ENCODE measurements at regions not wholly inside any gene's neighbourhood (a gene's known extent, or its start where the extent isn't known, plus 50 kb on each side); places are given as distances from the start of the nearest gene placed in this dataset.

DNA sequence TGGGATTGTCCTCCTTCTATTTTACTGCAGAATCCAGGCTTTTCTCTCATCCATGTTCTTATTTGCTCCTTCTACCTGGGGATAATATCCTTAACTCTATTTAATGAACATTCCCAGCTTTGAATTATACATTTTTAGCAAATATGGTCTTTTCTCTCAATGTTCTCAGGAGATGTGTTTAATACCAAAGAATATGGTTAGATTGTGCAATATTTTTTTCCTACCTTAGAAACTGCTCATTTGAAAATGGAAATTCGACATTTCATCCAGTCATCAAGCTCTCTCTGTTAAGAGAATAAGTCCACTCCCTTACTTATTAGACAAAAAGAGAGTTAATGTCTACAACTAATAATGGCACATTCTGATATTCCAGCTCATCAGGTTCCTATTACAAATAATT is 160.4 kb upstream of the GULP1 start:
- no peak for DNase-seq

DNA sequence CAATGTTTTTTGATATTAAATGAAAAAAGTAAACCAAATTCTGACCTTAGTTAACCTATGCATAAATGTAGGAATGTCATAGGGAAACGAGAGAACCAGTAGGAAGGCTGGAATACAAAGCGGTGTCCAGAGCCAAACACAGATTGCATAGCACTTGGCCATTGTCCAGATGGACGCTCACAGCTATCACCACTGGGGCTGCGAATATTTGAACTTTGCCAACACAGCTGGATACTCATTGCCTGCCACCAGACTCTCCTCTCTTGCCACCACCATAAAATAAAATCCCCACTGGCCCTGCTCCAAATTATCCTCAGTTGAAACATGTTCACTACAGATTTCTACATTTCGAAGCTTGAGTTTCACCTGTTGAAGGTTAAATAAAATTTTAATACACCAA is 159.3 kb upstream of the GULP1 start:
- peak in 45 of 56 donors; percentile 0 to 64 (median 20) for DNase-seq

DNA sequence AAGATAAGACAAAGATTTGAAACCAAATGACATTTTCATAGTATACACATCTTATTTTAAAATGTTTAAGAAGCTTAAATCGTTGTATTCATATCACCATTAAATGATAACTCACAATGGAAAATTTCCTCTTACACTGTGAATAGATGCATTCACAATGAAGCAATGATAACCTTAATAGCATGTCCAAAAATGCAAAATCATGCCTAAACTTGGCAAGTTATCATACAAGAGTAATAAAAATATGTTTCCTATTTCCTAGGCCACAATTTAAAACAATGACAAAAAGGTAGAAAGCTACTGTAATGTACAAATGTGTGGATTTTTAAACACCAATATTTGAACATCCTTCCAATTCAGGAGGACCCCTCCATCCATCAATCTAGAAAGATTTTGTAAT is 157.4 kb upstream of the GULP1 start:
- no peak for DNase-seq

DNA sequence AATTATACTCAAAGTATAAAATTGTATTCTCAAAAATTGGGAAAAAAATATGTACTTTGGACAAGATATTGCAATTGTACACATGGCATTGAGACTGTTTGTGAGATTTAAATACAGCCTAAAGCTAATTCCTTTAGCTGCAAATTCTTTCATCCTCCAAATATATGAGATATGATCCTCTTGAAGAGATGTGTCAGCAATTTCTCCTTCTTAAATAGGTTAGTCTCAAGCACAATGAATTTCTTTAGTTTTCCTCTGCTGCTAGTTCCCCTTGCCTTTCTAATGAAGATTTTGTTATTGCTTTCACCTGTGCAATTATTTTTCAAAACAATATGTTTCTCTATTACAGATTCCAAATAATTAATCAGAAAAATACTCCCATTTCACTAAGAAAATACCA is 153.4 kb upstream of the GULP1 start:
- DNase-seq = no peak

DNA sequence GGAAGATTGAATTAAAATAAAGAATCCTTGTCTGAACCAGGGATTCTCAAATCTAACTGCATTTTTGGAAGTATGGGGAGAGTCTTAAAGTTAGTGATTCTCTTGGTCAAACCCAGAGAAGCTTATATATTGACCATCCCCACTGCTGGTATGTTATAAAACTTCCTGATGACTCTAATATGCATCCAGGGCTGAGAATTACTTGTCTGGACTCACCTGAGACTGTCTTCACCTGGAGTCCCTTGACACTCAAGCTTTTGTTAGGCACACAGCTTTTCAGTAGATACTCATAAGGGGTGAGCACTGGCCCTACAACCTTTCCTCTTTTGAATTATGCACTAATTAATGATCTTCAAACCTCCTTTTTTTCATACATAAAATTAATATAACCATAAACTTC is 149.6 kb upstream of the GULP1 start:
- no peak for DNase-seq

DNA sequence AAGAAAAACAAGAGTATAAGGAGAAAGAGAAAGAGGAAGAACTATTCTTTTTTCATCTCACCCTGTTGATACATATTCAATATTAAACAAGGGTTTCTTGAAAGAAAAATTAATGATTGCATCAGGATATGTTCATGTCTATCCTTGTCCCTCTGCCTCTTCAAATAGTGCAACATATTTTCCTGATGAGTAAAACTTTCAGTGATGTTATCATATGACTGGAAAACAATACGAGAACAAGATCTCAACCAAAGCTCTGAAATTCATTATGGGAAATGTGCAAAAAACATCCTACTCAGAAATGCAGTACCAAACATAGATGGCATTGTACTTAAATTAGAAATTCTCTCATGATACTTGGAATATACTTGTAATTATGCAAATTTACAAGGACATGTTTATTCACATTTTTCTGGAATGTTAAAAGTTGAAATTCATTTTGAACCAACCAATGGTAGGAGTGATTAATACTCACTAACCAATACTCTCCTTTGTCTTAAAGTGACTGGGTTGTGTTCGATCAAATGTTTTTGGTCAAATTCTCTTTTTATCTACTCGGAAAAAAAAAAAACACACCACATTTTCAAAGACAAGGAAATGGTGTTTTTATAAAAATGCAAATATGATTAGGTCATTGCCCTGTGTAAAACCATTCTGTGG is 148.9 kb upstream of the GULP1 start:
- DNase-seq = no peak

DNA sequence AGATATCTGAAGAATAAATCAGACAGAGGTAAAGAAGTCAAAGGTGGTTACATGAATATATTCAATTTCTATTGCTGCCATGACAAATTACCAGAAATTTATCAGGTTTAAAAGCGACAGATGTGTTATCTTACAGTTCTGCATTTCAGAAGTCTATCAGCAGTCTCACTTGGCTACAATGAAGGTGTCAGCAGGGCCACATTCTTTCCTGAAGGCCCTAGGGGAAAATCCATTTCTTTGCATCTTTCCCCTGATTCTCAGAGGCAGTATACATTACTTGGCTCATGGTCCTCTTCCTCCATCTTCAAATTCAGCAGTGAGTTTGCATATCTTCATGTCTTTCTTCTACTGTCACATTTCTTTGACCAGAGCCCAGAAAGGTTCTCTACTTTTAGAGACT is 145.8 kb upstream of the GULP1 start:
- no peak for DNase-seq

DNA sequence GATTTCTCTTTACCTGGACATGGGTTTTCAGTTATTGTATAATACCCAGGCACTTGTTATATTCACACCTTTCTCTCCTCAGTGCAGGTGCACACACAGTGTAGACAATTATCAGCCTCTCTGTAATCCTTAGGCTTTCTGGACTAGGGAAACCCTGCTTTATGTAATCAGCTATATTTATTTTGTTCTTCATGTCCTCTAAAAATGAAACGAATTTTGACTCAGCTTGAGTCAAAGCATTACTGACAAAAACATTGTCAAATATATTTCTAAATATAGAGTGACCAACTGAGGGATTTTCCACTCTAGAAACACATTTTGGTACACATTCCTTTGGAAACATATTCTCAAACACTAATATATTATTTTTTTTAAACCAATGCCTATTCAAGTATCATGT is 144.8 kb upstream of the GULP1 start:
- DNase-seq = no peak

DNA sequence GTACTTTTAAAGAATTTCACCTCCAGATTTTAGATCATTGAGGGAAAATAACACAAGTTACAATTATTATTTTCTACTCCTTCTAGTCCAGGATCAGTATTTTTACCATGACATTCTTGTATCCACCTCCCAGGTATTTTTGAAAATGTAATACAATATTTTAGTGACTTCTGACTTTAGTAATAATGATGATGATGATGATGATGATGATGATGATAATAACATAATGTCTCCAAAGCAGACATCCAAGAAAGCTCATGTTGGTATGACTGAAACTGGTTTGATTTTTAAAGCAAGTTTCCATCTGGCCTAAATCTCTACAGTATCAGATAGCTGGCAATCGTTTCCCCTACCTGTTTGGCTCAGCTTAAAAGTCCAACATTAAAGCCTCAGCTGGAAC is 140.0 kb upstream of the GULP1 start:
- no peak for DNase-seq

DNA sequence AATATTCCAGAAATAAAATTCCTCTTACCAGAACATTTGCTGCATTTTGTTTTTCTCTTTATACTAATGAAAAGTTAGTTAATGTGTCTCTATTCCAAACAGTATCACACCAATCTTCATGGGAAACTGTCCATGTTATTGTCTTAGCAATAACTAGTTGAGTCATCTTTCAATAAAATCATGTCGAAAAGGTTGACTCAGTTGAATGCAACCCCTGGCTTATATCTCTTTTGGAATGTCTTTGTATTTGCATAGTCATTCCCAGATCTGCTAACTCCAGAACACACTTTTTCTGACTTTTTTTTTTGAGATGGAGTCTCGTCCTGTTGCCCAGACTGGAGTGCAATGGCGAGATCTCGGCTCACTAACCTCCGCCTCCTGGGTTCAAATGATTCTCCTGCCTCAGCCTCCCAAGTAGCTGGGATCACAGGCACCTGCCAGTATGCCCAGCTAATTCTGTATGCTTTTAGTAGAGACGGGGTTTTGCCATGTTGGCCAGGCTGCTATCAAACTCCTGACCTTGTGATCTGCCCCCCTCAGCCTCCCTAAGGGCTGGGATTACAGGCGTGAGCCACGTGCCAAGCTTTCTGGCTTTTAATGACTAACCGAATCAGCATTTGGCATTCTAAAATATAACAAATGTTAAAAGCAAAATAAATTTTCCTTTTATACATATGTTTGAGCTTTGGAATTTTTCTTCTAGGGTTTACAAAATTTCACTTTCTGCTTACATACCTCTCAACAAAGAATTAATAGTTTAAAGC is 133.2 kb upstream of the GULP1 start:
- DNase-seq = no peak

DNA sequence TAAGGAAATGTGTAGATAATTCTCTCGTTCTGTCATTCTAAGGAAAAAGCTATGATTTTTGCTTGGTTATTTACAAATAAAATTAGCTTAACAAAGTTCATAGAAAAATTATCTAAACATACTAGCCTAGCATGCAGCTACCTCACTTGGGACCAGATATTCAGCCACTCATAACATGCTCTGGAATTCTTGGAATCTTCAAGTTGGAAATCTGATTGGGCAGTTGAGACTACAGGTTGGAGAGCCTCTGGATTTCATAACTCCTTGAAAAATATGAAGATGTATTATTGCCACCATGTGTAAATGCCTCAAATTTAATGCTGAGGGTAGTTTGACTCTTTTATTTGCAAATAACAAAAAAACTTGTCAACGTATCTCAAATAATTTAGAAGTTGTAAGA is 132.2 kb upstream of the GULP1 start:
- DNase-seq = no peak

DNA sequence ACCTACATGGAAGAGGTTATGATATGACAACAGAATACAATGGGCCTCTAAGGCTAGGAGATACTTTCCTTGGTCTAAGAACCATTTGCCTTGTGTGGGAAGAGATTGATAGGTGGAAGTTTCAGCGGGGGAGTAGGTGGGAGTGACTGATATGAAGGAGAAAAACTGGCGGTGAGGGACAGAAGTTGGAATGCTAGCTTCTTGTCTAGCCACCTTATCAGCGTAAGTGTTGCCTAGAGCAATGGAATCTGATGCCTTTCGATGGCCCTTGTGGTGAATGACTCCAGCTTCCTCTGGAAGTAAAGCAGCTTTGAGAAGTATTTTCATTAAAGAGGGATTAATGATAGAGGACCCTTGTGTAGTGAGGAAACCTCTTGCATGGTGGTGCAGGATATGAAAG is 121.3 kb upstream of the GULP1 start:
- no peak for DNase-seq

DNA sequence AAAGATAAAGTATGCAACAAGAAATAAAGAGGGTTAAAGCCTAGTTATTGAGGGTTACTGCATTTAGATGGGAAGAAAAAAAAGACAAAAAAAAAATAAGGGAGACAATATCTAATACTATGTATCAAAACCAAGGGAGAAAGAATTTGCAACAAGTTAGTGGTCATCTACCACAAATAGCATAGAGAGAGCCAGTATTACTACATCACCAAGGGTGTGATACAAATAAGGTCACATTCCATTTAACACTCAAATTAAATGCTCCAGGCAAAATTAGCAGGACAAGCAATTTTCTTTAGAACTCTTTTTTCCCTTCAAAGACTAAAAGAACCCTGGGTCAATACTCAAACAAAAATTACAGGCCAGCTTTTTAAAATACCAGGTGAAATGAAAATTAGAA is 115.1 kb upstream of the GULP1 start:
- DNase-seq = no peak

DNA sequence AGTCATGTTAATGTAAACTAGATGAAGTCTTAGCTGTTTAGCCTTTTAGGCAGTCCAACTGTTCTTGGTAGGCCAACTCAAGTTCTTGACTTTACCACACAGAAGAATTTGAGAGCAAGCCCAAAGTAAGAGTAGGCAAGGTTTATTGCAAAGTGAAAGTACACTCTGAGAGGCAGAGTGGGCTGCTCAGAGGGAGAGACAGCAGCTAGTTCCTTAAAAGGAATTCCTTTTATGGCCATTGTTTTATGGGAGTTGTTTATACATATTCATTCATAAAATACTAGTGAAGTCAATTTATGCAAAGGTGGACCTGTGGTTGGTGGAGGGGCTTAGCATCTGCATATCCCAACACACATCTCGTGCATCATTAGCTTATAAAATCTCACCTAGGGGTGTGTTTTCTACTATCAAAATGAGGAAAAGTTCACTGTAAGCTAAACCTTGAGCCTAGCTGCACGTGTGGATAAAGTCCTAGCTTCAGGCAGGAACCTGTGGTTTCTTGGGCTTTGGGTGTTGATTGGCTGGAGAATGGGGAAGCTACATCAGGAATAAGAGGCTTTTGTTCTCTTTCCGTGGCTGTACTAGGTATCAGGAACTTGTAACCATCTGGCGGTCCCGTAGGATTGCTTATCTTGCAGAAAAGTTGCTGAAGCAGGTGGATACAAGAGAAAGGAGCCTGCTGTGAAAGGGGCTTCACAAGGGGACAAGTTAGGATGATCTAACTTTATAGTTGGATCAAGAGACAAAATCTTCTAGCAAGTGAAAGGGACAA is 110.4 kb upstream of the GULP1 start:
- no peak for DNase-seq

DNA sequence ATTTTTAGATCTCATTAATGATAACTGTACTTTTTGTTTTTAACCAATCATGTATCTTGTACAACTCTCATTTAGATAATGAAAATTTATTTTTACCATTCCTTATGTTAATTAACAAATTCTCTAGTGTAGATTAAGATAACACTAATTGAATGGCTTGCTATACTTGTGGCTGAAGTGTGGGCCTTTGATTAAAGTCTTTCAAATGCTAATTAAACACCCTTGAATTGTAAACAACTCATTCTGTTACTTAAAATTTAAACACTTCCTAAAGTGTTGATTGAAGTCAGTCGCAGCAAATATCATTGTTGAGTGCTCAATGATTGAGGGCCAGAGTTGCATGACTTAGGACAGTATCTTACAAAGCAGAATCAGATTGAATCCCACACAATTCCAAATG is 109.8 kb upstream of the GULP1 start:
- DNase-seq = no peak

DNA sequence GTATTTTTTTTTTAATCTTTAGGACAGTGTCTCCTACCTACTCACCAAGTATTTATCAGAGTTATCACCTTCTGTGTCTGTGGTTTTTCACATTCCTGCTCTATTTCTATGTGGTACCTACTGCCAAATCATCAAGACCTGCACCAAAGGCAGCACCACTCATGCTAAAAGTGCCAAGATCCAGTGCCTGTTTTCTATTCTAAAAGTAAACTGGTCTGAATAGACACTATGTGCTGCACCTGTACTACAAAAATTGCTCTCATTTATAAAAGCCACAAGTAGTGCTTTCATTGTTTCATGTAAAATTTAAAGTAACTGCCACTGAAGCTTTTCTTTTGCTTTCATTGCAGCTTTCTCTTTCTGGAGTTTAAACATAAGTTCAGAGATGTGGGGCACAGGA is 103.9 kb upstream of the GULP1 start:
- no peak for DNase-seq

DNA sequence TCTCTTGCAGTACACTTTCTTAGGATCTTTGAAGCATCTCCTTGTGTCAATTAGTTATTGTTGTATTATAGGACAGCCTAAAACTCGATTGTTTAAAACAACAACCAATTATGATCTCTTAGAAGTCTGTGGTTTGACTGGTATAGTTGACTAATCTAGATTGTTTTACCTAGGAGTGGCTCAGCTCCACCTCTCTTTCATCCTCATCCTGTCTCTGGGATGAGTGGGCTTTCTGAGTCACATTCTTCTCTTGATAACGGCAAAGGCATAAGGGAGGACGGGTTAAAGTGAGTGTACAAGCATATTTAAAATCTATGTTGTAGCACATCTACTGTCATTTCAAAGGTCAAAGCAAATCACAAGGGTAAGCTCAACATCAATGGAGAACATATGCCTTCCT is 102.3 kb upstream of the GULP1 start:
- DNase-seq = peak in 3 of 56 donors; percentile 1 to 2 (median 1)

DNA sequence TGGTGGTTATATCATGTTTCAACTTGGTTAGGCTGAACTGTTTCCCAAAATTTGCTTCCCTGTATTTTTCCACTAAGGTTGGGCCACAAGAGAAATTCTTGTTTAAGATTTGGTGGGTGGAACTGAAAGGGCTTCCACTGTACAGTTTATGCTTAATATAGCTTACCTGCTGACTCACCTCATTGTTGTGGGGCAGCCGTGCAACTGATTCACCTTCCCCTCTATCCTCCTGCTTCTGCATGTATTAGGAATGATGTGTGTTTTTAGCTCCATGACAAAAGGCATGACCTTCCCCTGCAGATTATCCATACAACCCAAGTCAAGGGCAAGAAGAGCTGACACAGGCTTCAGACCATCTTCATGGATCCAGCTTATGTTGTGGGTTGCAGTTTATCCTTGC is 98.4 kb upstream of the GULP1 start:
- DNase-seq = no peak

DNA sequence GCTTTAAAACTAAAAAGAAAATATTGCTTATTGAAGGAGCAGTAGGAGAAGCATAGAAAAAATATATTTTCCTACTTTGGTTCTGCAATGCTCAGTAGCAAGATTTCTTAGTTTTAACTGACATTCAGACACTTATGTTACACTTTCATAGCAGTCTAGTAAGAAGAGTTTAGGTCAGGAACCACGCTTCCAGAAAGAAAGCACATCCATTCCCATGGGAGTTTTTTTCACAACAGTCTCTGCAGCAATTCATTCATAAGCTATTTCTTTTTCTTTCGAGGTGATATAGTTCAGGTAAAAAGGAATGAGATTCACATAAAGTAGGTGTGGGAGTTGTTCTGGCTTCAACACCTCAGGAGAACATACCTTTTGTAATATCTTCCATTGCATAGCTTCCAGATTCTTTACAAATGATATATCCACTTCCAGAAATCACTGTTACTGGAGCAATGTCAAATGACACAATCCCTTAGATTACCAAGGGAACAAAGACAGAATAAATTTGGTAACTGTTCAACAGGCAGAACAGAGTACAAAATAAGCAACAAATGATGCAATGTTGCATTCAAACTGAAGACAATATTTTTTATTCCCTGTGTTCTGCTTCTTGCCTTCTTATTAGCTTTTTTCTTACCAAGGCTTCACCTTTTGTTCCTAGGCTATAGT is 95.2 kb upstream of the GULP1 start:
- DNase-seq = no peak

DNA sequence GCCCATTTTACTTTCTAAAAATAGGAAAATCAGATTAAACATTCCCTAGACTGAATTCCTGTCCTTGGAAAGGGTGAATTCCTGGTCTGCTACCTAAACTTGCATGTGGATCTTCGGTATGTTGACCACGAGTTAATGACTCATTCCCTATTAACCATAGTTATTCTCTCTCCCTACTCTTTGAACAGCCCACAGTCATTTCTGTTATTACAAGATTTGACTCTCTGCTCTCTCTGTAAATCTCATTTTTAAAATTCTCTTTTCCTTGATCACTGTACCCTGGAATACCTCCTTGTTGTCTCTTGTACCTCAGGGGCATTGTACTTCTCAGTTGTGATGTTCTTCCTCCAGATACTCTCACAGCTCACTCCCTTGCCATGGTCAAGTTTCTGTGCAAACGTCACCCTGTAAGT is 92.0 kb upstream of the GULP1 start:
- DNase-seq = no peak

DNA sequence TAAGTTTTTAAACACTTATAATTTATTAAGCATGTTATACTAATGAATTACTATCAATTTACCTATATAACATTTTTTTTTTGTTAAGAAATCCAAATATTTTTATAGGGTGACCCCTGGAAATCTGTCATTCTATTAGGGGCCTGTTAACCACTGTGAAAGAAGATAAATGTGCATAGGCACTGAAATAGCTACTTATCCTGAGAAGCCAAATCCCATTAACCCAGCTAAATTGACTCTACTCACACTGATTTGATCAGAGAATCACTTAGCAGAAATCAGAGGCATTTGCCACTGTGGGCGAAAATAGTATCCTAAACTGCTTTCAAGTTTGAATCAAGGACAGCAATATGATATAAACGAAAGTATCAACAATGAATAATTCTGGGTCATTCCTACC is 90.0 kb upstream of the GULP1 start:
- no peak for DNase-seq

DNA sequence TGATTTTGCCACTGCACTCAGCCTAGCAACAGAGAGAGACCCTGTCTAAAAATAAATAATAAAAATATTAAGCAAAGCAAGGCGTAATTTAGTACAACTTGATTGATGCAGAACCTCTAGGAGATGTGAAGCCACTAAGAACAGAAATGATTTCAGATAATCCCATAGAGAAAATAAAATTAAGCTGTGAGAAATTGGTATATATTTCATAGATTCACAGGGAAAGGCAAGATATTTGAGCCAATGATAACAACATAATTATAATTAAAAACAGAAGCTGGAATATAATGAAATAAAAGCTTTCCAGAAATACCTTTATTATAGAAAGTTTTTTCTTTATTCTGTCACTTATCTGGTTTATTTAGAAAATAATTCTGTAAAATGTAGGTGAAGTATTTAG is 88.9 kb upstream of the GULP1 start:
- no peak for DNase-seq

Measured in nucleus accumbens (tissue), 56 donors.